Mesothelial cell of epicardium (in vitro differentiated cells): ENCODE measurements at regions not wholly inside any gene's neighbourhood (a gene's known extent, or its start where the extent isn't known, plus 50 kb on each side); places are given as distances from the start of the nearest gene placed in this dataset.

ENCODE experiments used
- DNase-seq, 2 experiments: peaks; one replicate each; pipeline ENCODE4 v3.0.0; 2021; ENCODE audit warnings: low spot score in 2 of 2; ENCODE audit not compliant: unreplicated experiment in 2 of 2
- H3K27ac Mint-ChIP-seq: 2 replicates; pipeline ENCODE4 v1.8.0; 2021; ENCODE audit warnings: mixed read lengths
- H3K27me3 Mint-ChIP-seq: 2 replicates; pipeline ENCODE4 v1.8.0; 2021; ENCODE audit warnings: low read depth, mixed read lengths
- H3K36me3 Mint-ChIP-seq: 2 replicates; pipeline ENCODE4 v1.8.0; 2021; ENCODE audit warnings: mixed read lengths
- H3K4me1 Mint-ChIP-seq: 2 replicates; pipeline ENCODE4 v1.8.0; 2021; ENCODE audit warnings: mixed read lengths
- H3K4me3 Mint-ChIP-seq: 2 replicates; pipeline ENCODE4 v1.8.0; 2021; ENCODE audit warnings: mild to moderate bottlenecking, moderate library complexity, mixed read lengths
- H3K9me3 Mint-ChIP-seq: 2 replicates; pipeline ENCODE4 v1.8.0; 2021; ENCODE audit warnings: mixed read lengths
- CTCF ChIP-seq: fragments of 200-600 bp; sonication (generic); IDR thresholded peaks from one replicate; pipeline ENCODE4 v1.5.0; 2021; ENCODE audit warnings: antibody characterized with exemption; ENCODE audit not compliant: unreplicated experiment

- H3K27me3 Mint-ChIP-seq = peaks cover 21% of the 10 kb centered on the region
- no peak overlapping the region for H3K27ac Mint-ChIP-seq
- TF ChIP-seq CTCF = no peak
- H3K4me1 Mint-ChIP-seq = no peaks in the 10 kb centered on the region
- DNase-seq = no peak
- peaks cover 19% of the 10 kb centered on the region for H3K9me3 Mint-ChIP-seq
- H3K36me3 Mint-ChIP-seq = no peaks in the 10 kb centered on the region
- H3K4me3 Mint-ChIP-seq = no peak overlapping the region
These were observed 178.6 kb upstream of the MAMLD1 start for GRCh38 chrX:150184491-150184890.

GRCh38 chrX:150185766-150186165, 177.4 kb upstream of the MAMLD1 start:
- Mint-ChIP-seq H3K36me3 (no peaks in the 10 kb centered on the region), H3K27ac (no peak overlapping the region), H3K27me3 (peaks cover 21% of the 10 kb centered on the region), H3K4me1 (no peaks in the 10 kb centered on the region), H3K4me3 (no peak overlapping the region), H3K9me3 (peaks cover 10% of the 10 kb centered on the region)
- DNase-seq = no peak
- TF ChIP-seq CTCF = no peak

GRCh38 chrX:150192816-150193215, 170.3 kb upstream of the MAMLD1 start:
- TF ChIP-seq CTCF = no peak
- H3K9me3 Mint-ChIP-seq = peaks cover 15% of the 10 kb centered on the region

GRCh38 chrX:150196285-150196684, 166.8 kb upstream of the MAMLD1 start:
- TF ChIP-seq CTCF = no peak
- Mint-ChIP-seq H3K4me3 (no peak overlapping the region), H3K36me3 (no peaks in the 10 kb centered on the region), H3K27ac (no peak overlapping the region), H3K27me3 (peaks cover 4% of the 10 kb centered on the region), H3K9me3 (peaks cover 15% of the 10 kb centered on the region), H3K4me1 (peaks cover 4% of the 10 kb centered on the region)
- DNase-seq = no peak

More at GRCh38 chrX:150192816-150193215, 170.3 kb upstream of the MAMLD1 start:
- DNase-seq = no peak
- Mint-ChIP-seq H3K27me3 (peaks cover 4% of the 10 kb centered on the region), H3K27ac (no peak overlapping the region), H3K4me1 (no peaks in the 10 kb centered on the region), H3K36me3 (no peaks in the 10 kb centered on the region), H3K4me3 (no peak overlapping the region)

GRCh38 chrX:150197388-150197787, 165.7 kb upstream of the MAMLD1 start:
- no peaks in the 10 kb centered on the region for H3K36me3 Mint-ChIP-seq
- DNase-seq = no peak
- H3K4me1 Mint-ChIP-seq = peaks cover 4% of the 10 kb centered on the region
- no peak overlapping the region for H3K4me3 Mint-ChIP-seq
- TF ChIP-seq CTCF = no peak
- H3K27ac Mint-ChIP-seq = no peak overlapping the region
- peaks cover 4% of the 10 kb centered on the region for H3K27me3 Mint-ChIP-seq
- H3K9me3 Mint-ChIP-seq = peaks cover 17% of the 10 kb centered on the region

- peaks cover 16% of the 10 kb centered on the region for H3K9me3 Mint-ChIP-seq
- H3K36me3 Mint-ChIP-seq = no peaks in the 10 kb centered on the region
- DNase-seq = no peak
- H3K4me3 Mint-ChIP-seq = no peak overlapping the region
- TF ChIP-seq CTCF = no peak
- H3K4me1 Mint-ChIP-seq = peaks cover 4% of the 10 kb centered on the region
- no peak overlapping the region for H3K27ac Mint-ChIP-seq
- peaks cover 4% of the 10 kb centered on the region for H3K27me3 Mint-ChIP-seq
These were observed 164.3 kb upstream of the MAMLD1 start for GRCh38 chrX:150198776-150199175.
